ENCODE measurements at regions not wholly inside any gene's neighbourhood (a gene's known extent, or its start where the extent isn't known, plus 50 kb on each side); places are given as distances from the start of the nearest gene placed in this dataset.

DNA sequence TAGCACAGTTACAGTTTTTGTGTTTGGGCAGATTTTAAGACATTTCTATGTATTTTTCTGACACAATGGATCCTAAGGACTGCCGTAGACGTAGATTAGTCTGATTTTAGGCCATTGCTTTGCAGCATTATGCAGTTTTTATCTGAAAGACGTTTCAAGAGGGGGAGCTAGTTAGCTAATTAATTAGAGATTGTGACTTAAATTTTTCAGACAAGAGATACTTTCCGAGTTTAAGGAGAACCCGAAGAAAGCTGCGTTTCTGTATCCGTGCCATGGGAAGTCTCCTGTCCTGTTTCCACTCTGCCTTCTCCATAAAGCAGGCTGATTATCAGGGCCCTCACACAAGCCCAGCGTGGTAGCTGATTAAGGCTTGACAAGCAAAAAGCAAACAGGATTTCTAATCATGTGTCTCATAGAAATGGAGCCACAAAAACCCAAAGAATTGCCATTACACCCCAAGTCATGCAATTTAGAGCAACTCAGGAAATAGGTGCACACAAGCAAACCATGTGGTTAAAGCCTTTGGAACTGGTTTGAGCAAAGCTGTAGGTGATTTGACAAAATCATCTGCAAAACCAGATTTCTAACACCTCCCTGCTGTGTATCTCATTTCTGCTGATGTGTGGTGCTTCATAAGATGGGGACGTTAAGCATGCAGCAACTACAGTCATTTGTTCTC lies 808.1 kb downstream of the RNF144A start:
- H3F3A ChIP-seq (ENCODE audit: insufficient read depth, low read length, poor library complexity, severe bottlenecking) = no peaks in the 10 kb centered on the region
- no peak overlapping the region for H3K9ac ChIP-seq (ENCODE audit: low read length)
- no peak overlapping the region for H3K27ac ChIP-seq (ENCODE audit: low read length)
- no peaks in the 10 kb centered on the region for H4K20me1 ChIP-seq (ENCODE audit: insufficient read depth)
- no peak overlapping the region for H2AFZ ChIP-seq (ENCODE audit: low read depth, low read length)
- H3K9me2 ChIP-seq (ENCODE audit: insufficient read depth, low read length) = no peaks in the 10 kb centered on the region
- H3K27me3 ChIP-seq (ENCODE audit: insufficient read depth, low read depth, low read length) = no peaks in the 10 kb centered on the region
- no peaks in the 10 kb centered on the region for H3K9me3 ChIP-seq (ENCODE audit: low read length)
- no peak overlapping the region for H3K4me3 ChIP-seq (ENCODE audit: low read length)
- no peaks in the 10 kb centered on the region for H3K36me3 ChIP-seq (ENCODE audit: insufficient read depth, low read length)
- no peaks in the 10 kb centered on the region for H3K79me2 ChIP-seq (replicated peaks; ENCODE audit: insufficient read depth, low read length)
- TF ChIP-seq POLR2AphosphoS5 (IDR thresholded peaks at IDR 0.05) (no peak), RAD21 (conservative IDR thresholded peaks at IDR 0.05) (no peak), TAF1 (IDR thresholded peaks at IDR 0.05; ENCODE audit: low read depth) (no peak), SMC3 (conservative IDR thresholded peaks at IDR 0.05; ENCODE audit: poor library complexity) (no peak), EP300 (conservative IDR thresholded peaks at IDR 0.05; ENCODE audit: poor library complexity, severe bottlenecking) (no peak), EZH2 (IDR thresholded peaks at IDR 0.05; ENCODE audit: borderline replicate concordance, insufficient read depth, low read length, poor library complexity, severe bottlenecking) (no peak), CTCF (IDR thresholded peaks at IDR 0.05; ENCODE audit: poor library complexity, severe bottlenecking) (no peak), MXI1 (conservative IDR thresholded peaks at IDR 0.05; ENCODE audit: poor library complexity, severe bottlenecking) (no peak)
- TF ChIP-seq, protein P1, sequence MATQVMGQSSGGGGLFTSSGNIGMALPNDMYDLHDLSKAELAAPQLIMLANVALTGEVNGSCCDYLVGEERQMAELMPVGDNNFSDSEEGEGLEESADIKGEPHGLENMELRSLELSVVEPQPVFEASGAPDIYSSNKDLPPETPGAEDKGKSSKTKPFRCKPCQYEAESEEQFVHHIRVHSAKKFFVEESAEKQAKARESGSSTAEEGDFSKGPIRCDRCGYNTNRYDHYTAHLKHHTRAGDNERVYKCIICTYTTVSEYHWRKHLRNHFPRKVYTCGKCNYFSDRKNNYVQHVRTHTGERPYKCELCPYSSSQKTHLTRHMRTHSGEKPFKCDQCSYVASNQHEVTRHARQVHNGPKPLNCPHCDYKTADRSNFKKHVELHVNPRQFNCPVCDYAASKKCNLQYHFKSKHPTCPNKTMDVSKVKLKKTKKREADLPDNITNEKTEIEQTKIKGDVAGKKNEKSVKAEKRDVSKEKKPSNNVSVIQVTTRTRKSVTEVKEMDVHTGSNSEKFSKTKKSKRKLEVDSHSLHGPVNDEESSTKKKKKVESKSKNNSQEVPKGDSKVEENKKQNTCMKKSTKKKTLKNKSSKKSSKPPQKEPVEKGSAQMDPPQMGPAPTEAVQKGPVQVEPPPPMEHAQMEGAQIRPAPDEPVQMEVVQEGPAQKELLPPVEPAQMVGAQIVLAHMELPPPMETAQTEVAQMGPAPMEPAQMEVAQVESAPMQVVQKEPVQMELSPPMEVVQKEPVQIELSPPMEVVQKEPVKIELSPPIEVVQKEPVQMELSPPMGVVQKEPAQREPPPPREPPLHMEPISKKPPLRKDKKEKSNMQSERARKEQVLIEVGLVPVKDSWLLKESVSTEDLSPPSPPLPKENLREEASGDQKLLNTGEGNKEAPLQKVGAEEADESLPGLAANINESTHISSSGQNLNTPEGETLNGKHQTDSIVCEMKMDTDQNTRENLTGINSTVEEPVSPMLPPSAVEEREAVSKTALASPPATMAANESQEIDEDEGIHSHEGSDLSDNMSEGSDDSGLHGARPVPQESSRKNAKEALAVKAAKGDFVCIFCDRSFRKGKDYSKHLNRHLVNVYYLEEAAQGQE (IDR thresholded peaks at IDR 0.05; ENCODE audit: borderline replicate concordance) = no peak
- no peak overlapping the region for H3K4me2 ChIP-seq (ENCODE audit: low read length)

GRCh38 chr2:7725850-7726242 lies 808.6 kb downstream of the RNF144A start:
- Histone ChIP-seq H3K79me2 (replicated peaks; ENCODE audit: insufficient read depth, low read length) (no peaks in the 10 kb centered on the region), H3K4me2 (ENCODE audit: low read length) (no peak overlapping the region), H3K36me3 (ENCODE audit: insufficient read depth, low read length) (no peaks in the 10 kb centered on the region), H4K20me1 (ENCODE audit: insufficient read depth) (no peaks in the 10 kb centered on the region), H3K27me3 (ENCODE audit: insufficient read depth, low read depth, low read length) (no peaks in the 10 kb centered on the region), H3K9me2 (ENCODE audit: insufficient read depth, low read length) (no peaks in the 10 kb centered on the region), H3K9ac (ENCODE audit: low read length) (no peak overlapping the region), H3K27ac (ENCODE audit: low read length) (no peak overlapping the region), H3K4me3 (ENCODE audit: low read length) (no peak overlapping the region), H3F3A (ENCODE audit: insufficient read depth, low read length, poor library complexity, severe bottlenecking) (no peaks in the 10 kb centered on the region), H3K9me3 (ENCODE audit: low read length) (no peaks in the 10 kb centered on the region), H2AFZ (ENCODE audit: low read depth, low read length) (no peak overlapping the region)
- TF ChIP-seq EZH2 (IDR thresholded peaks at IDR 0.05; ENCODE audit: borderline replicate concordance, insufficient read depth, low read length, poor library complexity, severe bottlenecking) (no peak), POLR2AphosphoS5 (IDR thresholded peaks at IDR 0.05) (no peak), CTCF (IDR thresholded peaks at IDR 0.05; ENCODE audit: poor library complexity, severe bottlenecking) (no peak), EP300 (conservative IDR thresholded peaks at IDR 0.05; ENCODE audit: poor library complexity, severe bottlenecking) (no peak), TAF1 (IDR thresholded peaks at IDR 0.05; ENCODE audit: low read depth) (no peak), RAD21 (conservative IDR thresholded peaks at IDR 0.05) (no peak), SMC3 (conservative IDR thresholded peaks at IDR 0.05; ENCODE audit: poor library complexity) (no peak), MXI1 (conservative IDR thresholded peaks at IDR 0.05; ENCODE audit: poor library complexity, severe bottlenecking) (no peak)
- TF ChIP-seq, protein P1 (IDR thresholded peaks at IDR 0.05; ENCODE audit: borderline replicate concordance) = no peak

All from neural cell (in vitro differentiated cells).